HG03095 (cell line): ENCODE measurements at regions not wholly inside any gene's neighbourhood (a gene's known extent, or its start where the extent isn't known, plus 50 kb on each side); places are given as distances from the start of the nearest gene placed in this dataset.

Experiments used
- ATAC-seq: cut with Tn5 transposase; IDR thresholded peaks from one replicate; pipeline ENCODE4 v1.9.1; 2021; ENCODE audit warnings: moderate library complexity; ENCODE audit not compliant: unreplicated experiment

DNA sequence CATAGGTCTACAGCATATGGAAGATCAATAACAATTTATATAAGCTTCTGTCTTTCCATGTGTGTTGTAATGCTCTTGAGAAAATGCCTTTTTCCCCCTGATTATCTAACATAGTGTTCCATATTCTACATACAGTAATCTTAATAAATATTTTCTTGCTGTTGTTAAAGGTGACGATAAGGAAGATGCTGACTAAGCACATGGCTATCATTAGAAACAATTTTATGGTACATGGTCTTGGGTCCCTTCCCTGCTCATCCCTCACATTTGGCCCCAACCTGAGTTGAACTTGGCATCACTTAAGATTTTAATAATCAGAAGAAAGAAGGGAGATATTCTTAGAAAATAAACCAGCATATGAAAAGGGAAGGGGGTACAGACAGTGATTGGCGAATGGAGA lies 382.1 kb upstream of the CDH20 start:
- no peak for ATAC-seq

DNA sequence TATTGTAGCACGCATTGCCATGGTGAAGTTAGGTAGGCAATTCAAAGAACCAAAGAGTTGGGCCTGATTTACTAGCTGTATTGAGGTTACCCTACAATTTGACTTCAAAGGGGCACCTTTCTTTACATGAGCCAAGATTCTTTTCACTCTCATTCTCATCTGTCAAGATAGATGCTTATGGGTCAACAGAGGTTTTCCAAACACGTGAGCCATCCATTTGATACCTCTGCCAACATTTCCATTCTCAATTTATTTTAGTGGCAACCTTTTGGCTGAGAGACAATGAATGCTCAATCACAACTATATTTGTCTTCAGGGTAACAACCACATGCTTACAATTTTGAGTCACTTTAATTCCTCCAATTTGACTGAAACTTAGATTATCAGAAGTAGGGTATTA lies 370.6 kb upstream of the CDH20 start:
- ATAC-seq = no peak

DNA sequence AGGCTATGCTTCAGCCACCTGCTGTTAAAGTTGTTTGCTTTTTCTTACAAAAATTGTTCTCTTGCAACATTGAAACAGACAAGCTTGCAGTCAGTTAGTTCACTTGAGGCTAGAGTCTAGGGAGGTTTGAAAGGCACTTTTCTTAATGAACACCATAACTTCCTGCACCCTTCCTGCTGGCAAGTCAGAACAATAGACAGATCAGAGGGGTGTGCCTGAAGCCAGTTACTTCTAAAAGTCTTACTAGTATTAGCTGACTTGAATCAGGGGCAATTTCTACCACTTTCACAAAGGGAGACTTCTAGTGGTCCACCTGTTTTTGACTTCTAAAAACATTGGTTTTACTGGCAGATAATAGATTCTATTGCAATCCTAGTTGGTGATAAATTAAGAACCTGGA lies 367.4 kb upstream of the CDH20 start:
- ATAC-seq = no peak

- no peak for ATAC-seq
Measured at GRCh38 chr18:60966876-60967275, 366.4 kb upstream of the CDH20 start.

DNA sequence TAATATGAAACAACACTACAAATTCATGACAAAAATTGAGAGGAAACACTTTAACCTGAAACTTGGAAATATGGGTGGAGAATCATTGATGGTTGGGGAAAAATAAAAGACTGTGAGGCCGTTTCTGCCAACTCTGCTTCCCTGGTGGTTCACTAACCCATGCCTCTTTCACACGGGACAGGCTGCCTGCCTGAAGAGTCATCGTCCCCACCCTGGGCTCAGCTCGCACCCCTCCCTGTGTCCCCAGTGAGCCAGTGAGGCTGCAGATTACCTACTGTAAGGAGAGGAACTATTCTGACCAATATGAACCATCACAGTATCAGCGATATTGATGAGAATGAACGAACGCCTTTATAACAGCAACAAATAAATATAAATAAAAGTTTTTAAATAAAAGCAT lies 357.8 kb upstream of the CDH20 start:
- ATAC-seq = no peak

GRCh38 chr18:60976976-60977375 lies 356.3 kb upstream of the CDH20 start:
- ATAC-seq = no peak

GRCh38 chr18:60978338-60978737 lies 354.9 kb upstream of the CDH20 start:
- no peak for ATAC-seq

GRCh38 chr18:60980422-60981005 lies 352.7 kb upstream of the CDH20 start:
- ATAC-seq = no peak

GRCh38 chr18:60981682-60982328 lies 351.4 kb upstream of the CDH20 start:
- no peak for ATAC-seq

GRCh38 chr18:60982329-60982695 lies 350.9 kb upstream of the CDH20 start:
- no peak for ATAC-seq

DNA sequence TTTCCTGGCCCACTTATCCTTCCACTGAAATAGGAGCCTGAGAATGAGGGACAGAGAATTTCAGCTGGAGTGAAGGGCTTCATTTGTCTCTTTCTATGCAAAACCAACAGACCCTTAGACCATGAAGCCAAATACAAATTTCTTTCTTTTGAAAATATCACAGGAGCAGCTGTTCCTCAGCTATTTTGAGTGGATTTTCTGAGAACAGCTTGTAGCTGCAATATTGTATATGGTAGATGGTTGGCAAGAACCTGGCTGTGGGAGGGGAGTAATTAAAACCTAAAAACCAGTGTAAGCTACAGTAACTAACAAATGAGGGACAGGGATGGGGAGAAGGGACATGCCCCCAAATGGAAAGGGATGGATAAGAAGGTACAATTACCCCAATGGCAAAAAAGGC lies 350.3 kb upstream of the CDH20 start:
- ATAC-seq = no peak

DNA sequence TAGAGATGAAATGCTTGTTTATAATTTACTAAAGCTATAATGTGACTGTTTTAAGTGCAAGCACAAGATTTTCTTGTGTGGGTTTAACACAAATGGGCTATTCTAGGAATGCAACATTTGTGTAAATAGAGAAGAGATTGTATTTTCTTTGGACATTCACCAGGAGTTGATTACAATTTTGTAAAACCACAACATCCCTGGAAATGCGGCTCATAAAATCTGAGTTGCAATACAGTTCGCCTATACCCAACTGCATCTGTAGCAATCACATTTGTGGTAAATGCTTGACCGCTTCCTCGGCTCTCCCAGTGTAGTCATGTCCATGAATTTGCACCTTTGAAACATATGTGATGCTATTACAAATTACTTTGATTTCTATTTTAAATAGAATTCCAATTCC lies 348.7 kb upstream of the CDH20 start:
- no peak for ATAC-seq

- no peak for ATAC-seq
Measured at GRCh38 chr18:60987963-60988362, 345.3 kb upstream of the CDH20 start.

DNA sequence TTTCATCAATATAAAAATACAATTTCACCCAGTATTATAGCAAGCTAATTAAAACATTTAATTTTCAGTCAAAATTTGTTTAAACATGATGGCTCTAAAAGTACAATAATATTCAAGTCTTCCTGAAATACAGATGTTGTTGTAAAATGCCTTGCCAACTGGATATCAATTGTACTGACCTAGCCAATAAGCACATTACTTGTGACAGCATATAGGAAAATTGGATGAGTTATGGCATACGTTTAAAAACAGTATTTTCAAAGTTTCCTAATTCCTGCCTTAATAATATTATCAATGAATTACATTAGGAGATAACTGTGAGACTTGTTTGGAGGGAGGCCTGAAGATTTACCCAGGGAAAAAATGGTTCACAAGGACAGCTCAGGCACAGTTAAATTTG lies 336.9 kb upstream of the CDH20 start:
- ATAC-seq = no peak

GRCh38 chr18:60996822-60997221 lies 336.4 kb upstream of the CDH20 start:
- no peak for ATAC-seq

GRCh38 chr18:61001138-61001537 lies 332.1 kb upstream of the CDH20 start:
- no peak for ATAC-seq

GRCh38 chr18:61006687-61007224 lies 326.5 kb upstream of the CDH20 start:
- no peak for ATAC-seq

DNA sequence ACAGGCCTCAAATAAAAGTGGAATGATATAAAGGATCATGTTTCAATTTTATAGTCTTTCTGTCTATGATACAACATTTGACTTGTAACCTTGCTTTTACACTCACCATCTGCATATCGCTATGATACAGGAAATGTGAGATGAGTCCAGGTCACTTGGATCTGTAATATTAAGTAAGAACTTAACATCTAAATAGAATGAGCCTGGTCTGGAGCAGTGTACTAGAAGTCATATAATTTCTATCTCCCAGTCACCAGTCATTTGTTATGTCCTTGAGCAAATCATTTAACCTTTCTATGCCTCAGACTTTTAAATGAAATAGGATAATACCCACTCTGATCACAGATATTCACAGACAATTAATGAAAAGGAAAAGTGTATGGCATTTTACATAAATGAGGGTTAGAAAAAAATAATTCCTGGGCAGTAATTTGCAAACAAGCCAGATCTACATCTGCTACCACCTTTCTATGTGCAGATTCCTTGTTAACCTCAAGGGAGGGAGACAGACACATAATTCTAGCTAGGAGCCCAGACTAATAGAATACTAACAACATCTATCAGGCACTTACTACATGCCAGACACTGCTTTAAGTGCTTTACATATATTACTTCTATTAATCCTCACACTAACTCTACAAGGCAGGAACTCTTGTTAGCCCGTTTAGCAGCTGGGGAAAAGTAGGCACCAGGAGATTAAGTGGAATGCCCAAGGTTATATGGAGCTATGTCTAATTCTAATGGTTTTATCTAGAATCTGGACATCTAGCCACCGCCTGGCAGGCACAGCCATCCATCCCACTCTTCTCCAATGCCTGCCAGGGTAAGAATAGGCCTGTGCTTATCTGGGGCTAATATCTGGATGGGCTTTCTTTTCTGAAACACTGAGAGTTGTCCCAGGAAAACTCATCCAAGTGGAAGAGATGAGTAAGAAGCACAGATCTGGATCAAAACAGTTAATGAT lies 313.6 kb upstream of the CDH20 start:
- ATAC-seq = no peak

GRCh38 chr18:61025596-61025995 lies 307.6 kb upstream of the CDH20 start:
- ATAC-seq = no peak

- ATAC-seq = no peak
Measured at GRCh38 chr18:61031626-61032025, 301.6 kb upstream of the CDH20 start.

GRCh38 chr18:61034580-61034979 lies 298.6 kb upstream of the CDH20 start:
- no peak for ATAC-seq

GRCh38 chr18:61039251-61039650 lies 294.0 kb upstream of the CDH20 start:
- no peak for ATAC-seq
